ENCODE measurements at regions not wholly inside any gene's neighbourhood (a gene's known extent, or its start where the extent isn't known, plus 50 kb on each side); places are given as distances from the start of the nearest gene placed in this dataset.

DNA sequence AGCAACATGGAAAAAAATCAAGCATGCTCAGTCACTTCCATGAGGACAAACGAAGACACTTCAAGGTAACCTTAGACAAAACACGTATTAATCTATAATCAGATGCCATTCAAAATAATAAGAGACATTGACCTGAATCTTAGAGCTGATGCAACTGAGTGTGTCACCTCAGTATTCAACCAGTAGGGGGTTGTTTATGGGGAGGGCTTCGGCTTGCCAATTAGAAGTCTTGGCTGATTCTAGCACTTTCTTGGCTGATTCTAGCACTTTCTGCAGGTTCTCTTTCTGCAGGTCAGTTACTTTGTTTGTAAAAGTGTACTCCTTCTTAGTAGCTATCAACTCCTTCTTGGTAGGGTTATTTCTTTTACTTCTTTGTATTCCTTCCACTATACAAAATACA lies 317.6 kb downstream of the ENC1 start:
- intact Hi-C loops (cut with micrococcal nuclease): no loop called here

DNA sequence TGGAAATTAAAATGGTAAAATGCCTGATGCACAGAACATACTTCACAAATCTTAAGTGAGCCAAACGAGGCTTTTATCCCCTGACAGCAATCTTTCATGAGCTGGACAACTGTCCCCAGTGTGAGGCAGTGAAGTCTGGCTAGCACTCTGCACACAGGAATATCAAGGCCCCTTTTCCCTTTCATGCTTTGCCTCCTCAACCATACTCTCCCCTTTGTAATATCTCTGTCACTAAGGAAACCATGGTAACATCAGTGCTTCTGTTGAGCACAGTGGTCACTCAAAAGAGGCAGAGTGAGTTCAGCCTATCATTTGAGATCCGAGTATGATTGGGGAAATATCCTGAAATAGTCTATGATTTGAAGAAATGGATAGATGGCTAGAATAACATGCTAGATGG lies 318.3 kb downstream of the ENC1 start:
- intact Hi-C loops (cut with micrococcal nuclease): no loop called here

DNA sequence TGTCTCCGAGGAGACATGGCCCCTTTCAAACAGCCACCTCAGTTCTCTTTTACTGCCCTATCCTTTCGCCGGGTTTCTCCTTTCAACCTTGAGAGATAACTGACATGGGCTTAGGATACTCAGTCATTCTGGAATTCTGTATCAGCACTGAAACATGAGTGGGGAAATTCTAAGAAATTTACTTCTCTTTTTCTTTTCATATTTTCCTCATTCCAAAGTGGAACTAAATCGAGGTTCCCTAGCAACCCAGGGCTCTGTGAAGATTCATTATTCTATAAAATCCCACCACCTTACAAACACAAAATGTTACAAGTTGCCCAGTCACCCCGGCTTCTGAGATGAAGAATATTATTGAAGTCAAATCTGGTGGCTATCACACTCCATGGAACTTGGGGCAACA lies 319.2 kb downstream of the ENC1 start:
- intact Hi-C loops (cut with micrococcal nuclease): no loop called here

DNA sequence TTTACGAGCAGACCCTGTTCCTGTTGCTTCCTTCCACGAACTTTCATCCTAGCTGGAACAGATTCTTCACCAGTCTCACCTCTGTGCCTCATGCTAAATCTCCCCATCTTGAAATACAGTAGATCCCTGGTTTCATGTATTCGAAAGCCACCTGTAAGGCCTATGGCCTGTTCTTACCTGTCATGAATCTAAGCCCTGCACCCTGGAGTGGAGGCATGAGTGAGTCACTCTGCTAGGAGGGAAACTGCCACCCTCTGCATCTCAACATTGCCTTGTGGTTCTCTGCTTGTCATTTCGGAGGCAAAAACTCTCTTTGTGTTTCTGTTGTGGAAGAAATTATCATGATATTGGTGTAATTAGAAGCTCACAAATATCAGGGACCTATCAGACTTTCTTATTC lies 320.0 kb downstream of the ENC1 start:
- intact Hi-C loops (cut with micrococcal nuclease): no loop called here

DNA sequence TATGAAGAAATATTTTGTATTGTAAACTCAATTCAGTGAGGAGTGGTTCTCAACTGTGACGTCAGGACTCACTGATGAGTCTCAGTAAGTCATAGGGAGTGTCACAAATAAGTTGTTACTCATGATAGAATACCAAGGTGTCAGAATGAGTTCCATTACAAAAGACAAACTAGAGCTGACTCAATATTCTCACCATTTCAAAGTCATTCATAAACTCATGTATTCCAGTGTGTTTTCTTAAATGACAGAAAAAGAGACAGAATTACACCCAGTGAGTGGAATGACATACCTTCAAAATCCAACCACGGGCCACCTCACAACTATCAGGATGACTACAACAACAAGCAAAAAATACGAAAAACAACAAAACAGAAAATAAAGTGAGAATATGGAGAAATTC lies 321.5 kb downstream of the ENC1 start:
- intact Hi-C loops (cut with micrococcal nuclease): no loop called here

DNA sequence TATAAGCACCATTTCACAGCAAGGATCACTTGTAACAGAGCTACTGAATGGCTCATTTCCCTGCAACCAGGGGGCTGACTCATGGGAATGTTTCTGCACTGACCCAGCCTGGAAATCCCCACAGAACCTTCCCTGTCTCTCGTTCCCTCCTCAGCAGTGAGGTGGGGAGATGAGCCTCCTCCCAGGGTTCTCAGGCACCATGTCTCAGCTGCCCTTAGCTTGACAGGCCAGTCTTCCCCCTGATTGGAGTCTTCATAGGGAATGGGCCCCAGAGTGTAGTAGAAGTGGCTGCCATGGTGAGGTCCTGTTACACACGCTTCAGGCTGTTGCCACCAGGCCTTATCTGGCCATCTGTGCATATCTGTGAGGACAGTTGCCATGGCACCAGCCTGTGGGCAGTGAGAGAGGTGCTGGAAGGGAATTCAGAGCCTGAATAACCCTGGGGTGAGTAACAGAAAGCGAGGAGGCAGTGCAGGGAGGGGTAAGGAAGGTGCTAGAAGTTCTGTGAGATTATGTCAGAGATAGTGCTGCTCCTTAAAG lies 324.4 kb downstream of the ENC1 start:
- intact Hi-C loops (cut with micrococcal nuclease): no loop called here

DNA sequence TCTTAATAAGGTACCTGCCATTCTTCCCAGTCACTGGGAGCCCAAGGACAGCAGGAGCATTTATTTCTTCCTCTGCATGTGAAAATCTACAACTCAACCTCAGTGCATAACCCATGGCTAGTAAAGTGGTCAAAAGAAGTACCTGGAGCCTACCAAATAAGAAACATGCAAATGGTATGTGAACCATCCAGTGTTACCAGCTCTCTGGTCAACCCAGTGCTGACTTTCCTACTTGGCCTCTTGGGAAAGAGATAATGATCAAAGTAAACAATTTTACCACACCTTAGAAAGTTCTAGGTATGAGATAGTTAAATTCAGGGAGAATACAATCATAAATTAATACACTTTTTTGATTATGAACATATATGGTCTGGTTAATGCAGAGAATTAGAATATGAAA lies 325.6 kb downstream of the ENC1 start:
- intact Hi-C loops (cut with micrococcal nuclease): no loop called here

DNA sequence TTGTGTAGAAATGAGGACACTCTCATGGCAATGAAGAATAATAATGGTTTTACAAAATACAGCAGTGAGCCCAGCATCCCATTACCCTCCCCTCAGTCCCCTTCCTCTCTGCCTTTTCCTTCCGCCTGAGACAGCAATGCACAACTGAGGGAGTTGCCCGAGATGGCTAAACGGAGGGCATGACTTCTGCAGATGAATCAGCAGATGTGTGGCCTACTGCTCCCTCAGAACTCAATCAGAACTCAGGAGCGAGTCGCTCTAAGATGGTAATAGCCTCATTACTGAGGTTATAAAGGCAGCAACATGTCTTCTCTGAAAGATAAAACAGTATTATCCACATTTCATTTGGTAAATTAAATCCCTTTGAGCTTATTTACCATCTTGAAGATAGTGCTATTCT lies 326.6 kb downstream of the ENC1 start:
- intact Hi-C loops (cut with micrococcal nuclease): no loop called here

DNA sequence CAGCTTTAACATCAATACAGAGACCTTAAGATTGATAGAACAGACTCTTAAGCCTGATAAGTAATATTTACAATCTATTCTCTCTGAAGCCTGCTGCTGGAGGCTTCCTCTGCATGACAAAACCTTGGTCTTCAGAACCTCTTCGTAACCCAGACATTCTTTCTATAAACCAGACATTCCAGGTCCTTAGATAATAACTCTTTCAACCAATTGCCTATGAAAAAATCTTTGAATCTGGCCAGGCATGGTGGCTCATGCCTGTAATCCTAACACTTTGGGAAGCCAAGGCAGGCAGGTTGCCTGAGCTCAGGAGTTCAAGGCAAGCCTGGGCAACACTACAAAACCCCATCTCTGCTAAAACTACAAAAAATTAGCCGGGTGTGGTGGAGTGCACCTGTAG lies 327.8 kb downstream of the ENC1 start:
- intact Hi-C loops (cut with micrococcal nuclease): no loop called here

DNA sequence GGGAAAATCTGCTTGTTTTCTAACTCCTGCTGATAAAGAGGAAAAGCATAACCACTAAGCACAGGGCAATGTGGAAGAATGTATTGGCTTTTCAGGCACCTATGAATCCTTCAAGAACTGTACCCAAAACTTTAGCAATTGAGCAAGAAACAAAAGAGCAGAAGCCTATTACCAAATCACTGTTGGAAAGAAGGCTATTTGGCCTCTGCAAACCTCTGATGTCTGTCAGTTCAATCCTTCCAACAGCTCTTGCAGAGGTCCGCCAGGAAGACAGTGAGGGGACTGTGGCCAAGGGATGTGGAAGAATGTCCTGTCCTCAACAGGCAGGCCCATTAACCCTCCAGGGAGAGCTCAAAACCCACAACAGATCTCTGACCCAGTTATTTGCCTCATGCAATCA lies 328.6 kb downstream of the ENC1 start:
- intact Hi-C loops (cut with micrococcal nuclease): no loop called here

DNA sequence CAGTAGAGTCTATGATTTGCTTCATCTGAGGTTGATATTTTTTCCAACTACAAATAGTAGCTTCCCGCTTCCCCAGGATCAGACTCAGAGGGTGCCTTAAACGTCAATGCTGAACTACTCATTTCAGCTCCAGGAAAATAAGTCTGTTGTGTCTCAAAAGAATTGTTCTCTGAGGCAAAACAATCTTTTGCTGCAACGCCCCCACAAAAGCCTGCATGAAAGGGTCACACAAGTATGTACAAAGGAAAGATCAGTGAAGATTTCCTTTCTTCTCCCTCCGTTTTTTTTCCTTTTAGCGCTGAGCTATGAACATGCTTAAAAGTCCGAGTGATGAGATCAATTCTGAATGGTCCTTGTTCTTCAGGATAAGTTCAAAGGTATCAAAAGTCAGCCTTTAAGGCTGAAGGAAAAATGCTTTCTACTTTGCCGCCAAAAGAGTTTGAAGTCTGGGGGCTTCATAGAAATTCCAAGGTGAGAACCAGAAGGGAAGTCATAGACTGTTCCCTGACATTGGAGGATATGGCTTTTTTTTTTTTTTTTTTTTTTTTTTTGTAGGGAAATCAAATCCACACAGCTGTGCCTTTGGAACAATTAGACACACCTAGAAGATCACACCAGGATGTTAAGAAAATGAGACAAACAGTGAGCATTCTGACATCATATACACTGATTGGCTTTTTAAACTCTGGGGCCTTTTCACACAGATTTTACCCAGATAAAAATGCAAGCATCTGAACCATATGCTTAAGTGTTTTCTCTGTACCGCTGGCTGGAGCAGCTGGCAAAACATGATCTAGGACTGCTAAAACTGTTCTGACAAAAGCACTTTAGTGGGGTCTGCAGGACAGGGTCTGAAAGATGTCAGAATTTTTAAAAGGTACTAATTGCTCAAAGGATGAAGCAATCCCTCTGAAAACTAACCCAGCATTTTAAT lies 329.3 kb downstream of the ENC1 start:
- intact Hi-C loops (cut with micrococcal nuclease): no loop called here

DNA sequence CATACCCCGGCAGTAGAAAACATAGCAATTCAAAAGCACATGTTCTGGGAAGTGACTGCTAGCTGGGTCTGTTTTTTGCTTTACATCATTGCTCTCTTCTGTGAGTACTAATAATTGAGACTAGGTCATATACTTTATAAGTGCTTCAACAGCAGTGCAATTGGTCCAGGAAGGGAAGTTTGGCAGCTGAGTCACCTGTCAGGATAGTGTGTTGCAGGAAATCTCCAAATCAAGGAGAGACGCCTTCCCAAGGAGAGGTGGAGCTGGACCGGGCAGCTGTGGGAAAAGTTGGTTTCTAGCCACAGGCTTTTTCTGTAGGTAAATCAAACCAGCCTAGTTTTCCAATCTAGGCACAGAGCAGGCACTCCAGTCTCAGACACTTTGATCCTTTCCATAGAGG lies 330.1 kb downstream of the ENC1 start:
- intact Hi-C loops (cut with micrococcal nuclease): no loop called here

DNA sequence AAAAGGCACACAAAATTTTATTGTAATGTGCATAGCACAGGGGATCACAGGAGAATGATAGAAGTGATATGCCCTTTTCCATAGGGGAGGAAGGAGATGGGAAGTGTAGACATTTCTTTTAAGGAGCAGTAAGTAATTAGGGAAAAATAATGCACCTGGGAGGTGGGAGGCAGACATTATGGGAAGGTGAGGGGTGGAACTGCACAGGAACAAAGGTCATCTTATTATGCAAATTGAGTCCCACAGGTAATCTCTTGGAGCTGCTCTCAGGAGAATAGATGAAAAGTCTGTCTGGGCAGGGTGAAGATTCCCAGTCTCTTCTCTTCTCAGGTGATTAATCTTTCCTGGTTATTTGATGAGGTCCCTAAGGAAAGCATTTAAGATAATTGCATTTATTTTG lies 331.5 kb downstream of the ENC1 start:
- intact Hi-C loops (cut with micrococcal nuclease): no loop called here

DNA sequence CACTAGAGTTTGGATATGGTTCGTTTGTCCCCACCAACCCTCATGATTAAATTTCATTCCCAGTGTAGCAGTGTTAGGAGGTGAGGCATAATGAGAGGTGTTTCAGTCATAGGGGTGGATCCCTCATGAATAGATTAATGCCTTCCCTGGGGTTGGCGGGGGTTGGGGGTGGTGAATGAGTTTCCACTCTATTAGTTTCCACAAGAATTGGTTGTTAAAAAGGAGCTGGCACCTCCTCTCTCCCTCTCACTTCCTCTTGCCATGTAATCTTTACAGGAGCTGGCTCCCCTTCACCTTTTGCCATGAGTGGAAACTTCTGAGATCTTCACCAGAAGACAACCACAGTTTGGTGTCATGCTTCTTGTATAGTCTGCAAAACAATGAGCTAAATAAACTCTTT lies 333.7 kb downstream of the ENC1 start:
- intact Hi-C loops (cut with micrococcal nuclease): no loop called here

DNA sequence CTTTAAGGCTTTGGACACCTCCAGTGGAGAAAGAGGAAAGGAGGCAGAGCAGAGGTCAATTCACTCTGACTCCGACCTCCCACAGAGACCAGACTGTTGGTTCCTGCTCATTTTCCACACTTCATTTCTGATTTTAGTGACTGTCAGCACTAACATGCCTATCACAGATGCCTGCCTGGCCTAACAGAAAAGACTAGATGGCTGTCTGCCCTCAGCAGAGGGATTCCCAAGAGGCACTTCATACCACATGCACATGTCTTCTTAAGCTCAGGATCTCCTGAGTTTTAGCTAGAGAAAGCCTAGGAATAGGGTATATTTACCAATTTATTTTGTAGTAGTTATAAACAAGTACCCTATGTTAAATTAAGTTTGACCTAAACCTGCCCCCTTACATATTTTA lies 336.0 kb downstream of the ENC1 start:
- intact Hi-C loops (cut with micrococcal nuclease): no loop called here

DNA sequence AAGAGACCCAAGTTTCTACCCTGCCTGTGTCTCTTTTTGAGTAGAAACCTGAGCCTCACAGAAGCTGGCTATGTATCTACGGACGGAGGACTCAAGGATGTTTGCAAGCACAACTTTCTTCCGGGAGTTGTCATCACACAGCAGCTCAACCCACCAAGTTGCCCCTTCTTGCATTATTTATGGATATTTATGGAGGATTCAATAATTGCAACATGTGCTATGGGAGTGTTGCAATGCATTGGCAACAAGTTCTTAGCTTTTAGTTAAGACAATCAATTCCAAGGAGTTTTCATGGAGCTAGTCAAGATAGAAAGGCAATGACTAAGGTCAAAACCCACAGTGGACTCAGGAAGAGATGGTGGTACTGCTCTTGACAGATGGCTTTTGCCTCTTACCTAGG lies 336.9 kb downstream of the ENC1 start:
- intact Hi-C loops (cut with micrococcal nuclease): no loop called here

DNA sequence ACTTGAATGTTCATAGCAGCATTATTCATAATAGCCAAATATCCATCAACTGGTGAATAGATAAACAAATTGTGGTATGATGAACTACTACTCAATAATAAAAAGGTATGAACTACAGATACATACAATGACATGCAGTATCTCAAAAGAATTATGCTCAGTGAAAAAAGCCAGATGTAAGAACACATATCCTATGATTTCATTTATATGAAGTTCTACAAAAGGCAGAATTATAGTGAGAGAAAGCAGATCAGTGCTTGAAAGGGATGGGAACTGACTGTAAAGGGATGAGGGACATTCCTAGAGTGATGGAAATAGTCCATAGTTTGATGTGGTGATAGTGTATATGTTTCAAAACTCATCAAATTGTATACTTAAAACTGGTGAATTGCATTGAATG lies 339.0 kb downstream of the ENC1 start:
- intact Hi-C loops (cut with micrococcal nuclease): no loop called here

DNA sequence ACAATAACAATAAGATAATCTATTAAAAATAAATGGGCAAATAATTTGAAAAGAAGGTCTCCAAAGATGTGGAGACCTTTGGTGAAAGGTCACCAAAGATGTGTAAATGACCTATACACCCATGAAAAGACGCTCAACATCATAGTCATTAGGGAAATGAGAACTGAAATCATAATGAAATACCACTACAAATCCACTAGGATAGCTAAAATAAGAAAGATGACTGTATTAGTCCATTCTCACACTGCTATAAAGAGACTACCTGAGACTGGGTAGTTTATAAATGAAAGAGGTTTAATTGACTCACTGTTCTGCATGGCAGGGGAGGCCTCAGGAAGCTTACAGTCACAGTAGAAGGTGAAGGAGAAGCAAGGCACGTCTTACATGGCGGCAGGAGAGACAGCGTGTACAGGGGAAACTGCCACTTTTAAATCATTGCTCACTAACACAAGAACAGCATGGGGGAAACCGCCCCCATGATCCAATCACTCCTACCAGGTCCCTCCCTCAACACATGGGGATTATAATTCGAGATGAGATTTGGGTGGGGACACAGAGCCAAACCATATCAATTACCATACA lies 339.6 kb downstream of the ENC1 start:
- intact Hi-C loops (cut with micrococcal nuclease): no loop called here

DNA sequence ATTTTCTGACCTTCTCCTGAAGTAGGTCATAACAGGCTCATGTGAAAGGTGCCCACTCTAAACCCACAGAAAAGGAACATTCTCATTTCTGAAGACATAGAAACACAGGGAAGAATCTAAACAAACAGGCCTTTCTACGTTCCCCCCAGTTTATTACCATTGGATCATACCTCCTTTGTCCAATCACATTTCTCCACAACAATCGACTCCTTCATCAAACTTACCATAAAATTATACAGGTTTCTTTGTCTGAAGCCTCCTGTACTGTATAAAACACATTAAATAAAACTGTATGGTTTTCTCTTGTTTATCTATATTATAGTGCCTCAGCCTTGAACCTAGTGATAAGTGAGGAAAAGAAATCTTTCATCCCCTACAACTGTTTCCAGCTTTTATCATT lies 340.7 kb downstream of the ENC1 start:
- intact Hi-C loops (cut with micrococcal nuclease): no loop called here

DNA sequence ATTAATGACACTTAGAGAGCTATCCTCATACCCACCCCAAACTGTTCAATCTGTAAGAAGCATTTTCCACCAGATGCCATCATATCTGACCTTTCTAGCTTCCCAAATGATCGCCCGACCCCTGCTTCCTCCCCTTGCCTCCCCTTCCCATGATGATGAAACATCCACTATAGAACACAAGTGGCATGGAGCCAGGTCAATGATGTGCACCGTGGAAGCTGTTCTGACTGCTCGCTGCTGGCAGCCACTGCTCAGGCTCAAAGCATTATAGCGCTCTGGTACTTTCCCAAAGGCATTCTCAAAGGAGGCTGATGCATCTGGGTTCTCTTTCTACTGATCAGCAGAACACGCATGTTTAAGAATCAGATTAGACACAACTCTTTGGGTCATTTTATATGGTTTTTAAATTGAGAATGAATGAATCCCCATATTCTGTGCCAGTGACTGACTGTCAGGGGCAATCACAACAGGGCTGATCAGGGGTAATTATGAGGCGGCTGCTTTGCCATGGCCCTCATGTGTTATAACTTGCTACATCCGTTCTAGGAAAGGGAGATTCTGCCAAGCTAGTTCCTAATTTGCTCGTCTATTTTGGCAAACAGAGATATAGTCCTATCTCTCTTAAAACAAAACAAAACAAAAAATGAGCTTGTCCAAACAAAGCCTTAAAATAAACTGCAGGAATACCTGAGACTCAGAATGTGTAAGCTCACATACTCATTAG lies 343.7 kb downstream of the ENC1 start:
- intact Hi-C loops (cut with micrococcal nuclease): no loop called here

DNA sequence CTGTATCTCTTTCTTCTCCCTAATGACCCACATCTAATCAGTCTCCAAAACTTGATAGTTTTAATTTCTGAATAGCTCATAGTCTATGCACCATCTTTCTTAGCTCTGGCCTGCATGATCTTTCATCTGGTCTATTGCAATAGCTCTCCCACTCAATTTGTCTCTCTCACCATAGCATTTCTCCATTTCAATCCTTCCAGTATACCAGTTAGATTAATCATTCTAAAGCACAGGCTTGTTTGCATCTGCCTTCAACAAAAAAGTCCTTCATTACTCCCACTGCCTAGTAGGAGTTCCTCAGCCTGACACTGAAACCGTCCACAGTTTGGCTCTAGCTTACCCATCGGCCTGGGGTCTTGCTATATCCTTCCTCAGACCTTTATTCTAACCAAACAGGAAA lies 344.9 kb downstream of the ENC1 start:
- intact Hi-C loops (cut with micrococcal nuclease): no loop called here

DNA sequence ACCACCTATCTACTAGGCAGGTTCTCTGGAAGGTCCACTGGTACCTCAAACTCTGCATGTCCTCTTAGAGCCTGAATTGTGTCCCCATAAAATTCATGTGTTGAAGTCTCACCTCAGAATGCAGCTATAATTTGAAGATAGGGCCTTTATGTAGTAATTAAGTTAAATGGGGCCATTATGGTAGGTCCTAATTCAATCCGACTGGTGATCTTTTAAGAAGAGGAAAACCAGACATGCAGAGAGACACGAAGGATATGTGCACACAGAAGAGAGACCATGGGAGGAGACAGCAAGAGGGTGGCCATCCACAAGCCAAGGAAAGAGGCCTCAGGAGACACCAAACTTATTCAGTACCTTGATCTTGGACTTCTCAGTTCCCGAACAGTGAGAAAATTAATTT lies 345.4 kb downstream of the ENC1 start:
- intact Hi-C loops (cut with micrococcal nuclease): no loop called here
